SK-N-SH treated with all-trans-retinoic acid at 6 μM for 48 hours (cell line): ENCODE measurements at regions not wholly inside any gene's neighbourhood (a gene's known extent, or its start where the extent isn't known, plus 50 kb on each side); places are given as distances from the start of the nearest gene placed in this dataset.

ENCODE experiments used
- ATAC-seq: fragments of 200-7000 bp; cut with Tn5 transposase; 3 replicates; pipeline ENCODE4 v1.9.1; 2020; ENCODE audit warnings: mild to moderate bottlenecking, moderate library complexity
- ARNTL ChIP-seq: fragments of 450-650 bp; formaldehyde crosslinking; IDR thresholded peaks from 2 replicates; pipeline ENCODE4 v1.5.0; 2020; ENCODE audit warnings: low read depth, mild to moderate bottlenecking, moderate library complexity, borderline replicate concordance
- BACH2 ChIP-seq: fragments of 250-450 bp; sonication (Bioruptor Pico); IDR thresholded peaks from 2 replicates; pipeline ENCODE4 v1.9.0; 2021; ENCODE audit warnings: mild to moderate bottlenecking, borderline replicate concordance
- CSDC2 ChIP-seq: fragments of 250-450 bp; sonication (Bioruptor Pico); IDR thresholded peaks from 2 replicates; pipeline ENCODE4 v1.5.0; 2020; ENCODE audit warnings: mild to moderate bottlenecking, moderate library complexity
- ESRRG ChIP-seq: fragments of 250-450 bp; sonication (Bioruptor Pico); IDR thresholded peaks from 2 replicates; pipeline ENCODE4 v1.6.1; 2021; ENCODE audit warnings: mild to moderate bottlenecking
- ISL1 ChIP-seq: fragments of 250-450 bp; sonication (Bioruptor Pico); IDR thresholded peaks from 2 replicates; pipeline ENCODE4 v2.1.2; 2022; ENCODE audit warnings: mild to moderate bottlenecking, moderate library complexity
- OSR1 ChIP-seq: fragments of 250-450 bp; sonication (Bioruptor Pico); IDR thresholded peaks from 2 replicates; pipeline ENCODE4 v1.8.0; 2022; ENCODE audit warnings: moderate library complexity, mild to moderate bottlenecking, inconsistent platforms
- PPARA ChIP-seq: fragments of 250-450 bp; sonication (Bioruptor Pico); IDR thresholded peaks from 2 replicates; pipeline ENCODE4 v1.5.0; 2020; ENCODE audit warnings: mild to moderate bottlenecking, borderline replicate concordance
- RARB ChIP-seq: fragments of 250-450 bp; sonication (Bioruptor Pico); IDR thresholded peaks from 2 replicates; pipeline ENCODE4 v1.8.0; 2021; ENCODE audit warnings: mild to moderate bottlenecking, moderate library complexity
- SNAI2 ChIP-seq: fragments of 250-450 bp; sonication (Bioruptor Pico); IDR thresholded peaks from 2 replicates; pipeline ENCODE4 v1.5.0; 2020; ENCODE audit warnings: mild to moderate bottlenecking, moderate library complexity
- TCF4 ChIP-seq: fragments of 250-450 bp; sonication (Bioruptor Pico); IDR thresholded peaks from 2 replicates; pipeline ENCODE4 v1.8.0; 2021; ENCODE audit warnings: mild to moderate bottlenecking, moderate library complexity, borderline replicate concordance
- TOX ChIP-seq: fragments of 250-450 bp; sonication (Bioruptor Pico); IDR thresholded peaks from 2 replicates; pipeline ENCODE4 v1.8.0; 2021; ENCODE audit warnings: mild to moderate bottlenecking, moderate library complexity, borderline replicate concordance
- ZC3H10 ChIP-seq: fragments of 250-450 bp; sonication (Bioruptor Pico); IDR thresholded peaks from 2 replicates; pipeline ENCODE4 v1.5.1; 2021; ENCODE audit warnings: mild to moderate bottlenecking, moderate library complexity
- ZFP3 ChIP-seq: fragments of 250-450 bp; sonication (Bioruptor Pico); IDR thresholded peaks from 2 replicates; pipeline ENCODE4 v1.5.0; 2020; ENCODE audit warnings: mild to moderate bottlenecking, moderate library complexity
- ZFP30 ChIP-seq: fragments of 450-650 bp; formaldehyde crosslinking; IDR thresholded peaks from 2 replicates; pipeline ENCODE4 v1.5.0; 2022; ENCODE audit warnings: mild to moderate bottlenecking, moderate library complexity
- ZNF565 ChIP-seq: fragments of 450-650 bp; formaldehyde crosslinking; conservative IDR thresholded peaks from 2 replicates; pipeline ENCODE4 v1.5.0; 2020; ENCODE audit warnings: low read depth, mild to moderate bottlenecking, moderate library complexity
- ZNF70 ChIP-seq: fragments of 450-650 bp; formaldehyde crosslinking; IDR thresholded peaks from 2 replicates; pipeline ENCODE4 v1.5.0; 2020; ENCODE audit warnings: mild to moderate bottlenecking, moderate library complexity
- ZNF8 ChIP-seq: fragments of 450-650 bp; formaldehyde crosslinking; IDR thresholded peaks from 2 replicates; pipeline ENCODE4 v1.5.0; 2020; ENCODE audit warnings: mild to moderate bottlenecking, moderate library complexity
- TF ChIP-seq, protein P1 (sequence below): fragments of 250-450 bp; sonication (Bioruptor Pico); IDR thresholded peaks from 2 replicates; pipeline ENCODE4 v1.8.0; 2021; ENCODE audit warnings: low read depth, mild to moderate bottlenecking, moderate library complexity, borderline replicate concordance
- TF ChIP-seq, protein P2 (sequence below): fragments of 250-450 bp; sonication (Bioruptor Pico); IDR thresholded peaks from 2 replicates; pipeline ENCODE4 v1.5.1; 2021; ENCODE audit warnings: mild to moderate bottlenecking, moderate library complexity
- TF ChIP-seq, protein P3 (sequence below): fragments of 250-450 bp; sonication (Bioruptor Pico); IDR thresholded peaks from 2 replicates; pipeline ENCODE4 v1.5.0; 2020; ENCODE audit warnings: mild to moderate bottlenecking, moderate library complexity
- TF ChIP-seq, protein P4 (sequence below): fragments of 250-450 bp; sonication (Bioruptor Pico); IDR thresholded peaks from 2 replicates; pipeline ENCODE4 v1.5.1; 2020; ENCODE audit warnings: low read depth, mild to moderate bottlenecking, moderate library complexity

DNA sequence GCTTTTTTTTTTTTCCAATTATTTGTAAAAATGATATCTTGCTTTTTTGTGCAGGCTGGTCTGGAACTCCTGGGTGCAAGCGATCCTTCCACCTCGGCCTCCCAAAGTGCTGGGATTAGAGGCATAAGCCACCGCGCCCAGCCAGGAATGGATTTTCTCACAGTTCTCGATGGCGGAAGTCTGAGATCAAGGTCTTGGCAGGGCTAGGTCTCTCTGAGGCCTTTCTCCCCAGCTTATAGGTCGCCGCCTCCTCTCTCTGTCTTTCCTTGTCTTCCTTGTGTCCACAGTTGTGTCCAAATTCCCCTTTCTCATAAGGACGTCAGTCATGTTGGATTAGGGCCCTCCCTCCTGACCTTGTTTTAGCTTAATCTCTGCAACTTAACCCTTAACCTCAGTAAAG is 200.5 kb downstream of the UQCRFS1 start:
- ATAC-seq = no peak
- TF ChIP-seq, protein P1, sequence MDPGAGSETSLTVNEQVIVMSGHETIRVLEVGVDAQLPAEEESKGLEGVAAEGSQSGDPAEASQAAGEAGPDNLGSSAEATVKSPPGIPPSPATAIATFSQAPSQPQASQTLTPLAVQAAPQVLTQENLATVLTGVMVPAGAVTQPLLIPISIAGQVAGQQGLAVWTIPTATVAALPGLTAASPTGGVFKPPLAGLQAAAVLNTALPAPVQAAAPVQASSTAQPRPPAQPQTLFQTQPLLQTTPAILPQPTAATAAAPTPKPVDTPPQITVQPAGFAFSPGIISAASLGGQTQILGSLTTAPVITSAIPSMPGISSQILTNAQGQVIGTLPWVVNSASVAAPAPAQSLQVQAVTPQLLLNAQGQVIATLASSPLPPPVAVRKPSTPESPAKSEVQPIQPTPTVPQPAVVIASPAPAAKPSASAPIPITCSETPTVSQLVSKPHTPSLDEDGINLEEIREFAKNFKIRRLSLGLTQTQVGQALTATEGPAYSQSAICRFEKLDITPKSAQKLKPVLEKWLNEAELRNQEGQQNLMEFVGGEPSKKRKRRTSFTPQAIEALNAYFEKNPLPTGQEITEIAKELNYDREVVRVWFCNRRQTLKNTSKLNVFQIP = no peak
- TF ChIP-seq, protein P2, sequence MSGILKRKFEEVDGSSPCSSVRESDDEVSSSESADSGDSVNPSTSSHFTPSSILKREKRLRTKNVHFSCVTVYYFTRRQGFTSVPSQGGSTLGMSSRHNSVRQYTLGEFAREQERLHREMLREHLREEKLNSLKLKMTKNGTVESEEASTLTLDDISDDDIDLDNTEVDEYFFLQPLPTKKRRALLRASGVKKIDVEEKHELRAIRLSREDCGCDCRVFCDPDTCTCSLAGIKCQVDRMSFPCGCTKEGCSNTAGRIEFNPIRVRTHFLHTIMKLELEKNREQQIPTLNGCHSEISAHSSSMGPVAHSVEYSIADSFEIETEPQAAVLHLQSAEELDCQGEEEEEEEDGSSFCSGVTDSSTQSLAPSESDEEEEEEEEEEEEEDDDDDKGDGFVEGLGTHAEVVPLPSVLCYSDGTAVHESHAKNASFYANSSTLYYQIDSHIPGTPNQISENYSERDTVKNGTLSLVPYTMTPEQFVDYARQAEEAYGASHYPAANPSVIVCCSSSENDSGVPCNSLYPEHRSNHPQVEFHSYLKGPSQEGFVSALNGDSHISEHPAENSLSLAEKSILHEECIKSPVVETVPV (CRISPR knock-in tag) = no peak
- TF ChIP-seq ZFP30 (CRISPR knock-in tag) (no peak), ESRRG (CRISPR knock-in tag) (no peak), BACH2 (CRISPR knock-in tag) (no peak), ZNF8 (CRISPR knock-in tag) (no peak), ZC3H10 (no peak), TCF4 (CRISPR knock-in tag) (no peak), ZNF70 (CRISPR knock-in tag) (no peak), TOX (CRISPR knock-in tag) (no peak), ISL1 (no peak)
- TF ChIP-seq, protein P3, sequence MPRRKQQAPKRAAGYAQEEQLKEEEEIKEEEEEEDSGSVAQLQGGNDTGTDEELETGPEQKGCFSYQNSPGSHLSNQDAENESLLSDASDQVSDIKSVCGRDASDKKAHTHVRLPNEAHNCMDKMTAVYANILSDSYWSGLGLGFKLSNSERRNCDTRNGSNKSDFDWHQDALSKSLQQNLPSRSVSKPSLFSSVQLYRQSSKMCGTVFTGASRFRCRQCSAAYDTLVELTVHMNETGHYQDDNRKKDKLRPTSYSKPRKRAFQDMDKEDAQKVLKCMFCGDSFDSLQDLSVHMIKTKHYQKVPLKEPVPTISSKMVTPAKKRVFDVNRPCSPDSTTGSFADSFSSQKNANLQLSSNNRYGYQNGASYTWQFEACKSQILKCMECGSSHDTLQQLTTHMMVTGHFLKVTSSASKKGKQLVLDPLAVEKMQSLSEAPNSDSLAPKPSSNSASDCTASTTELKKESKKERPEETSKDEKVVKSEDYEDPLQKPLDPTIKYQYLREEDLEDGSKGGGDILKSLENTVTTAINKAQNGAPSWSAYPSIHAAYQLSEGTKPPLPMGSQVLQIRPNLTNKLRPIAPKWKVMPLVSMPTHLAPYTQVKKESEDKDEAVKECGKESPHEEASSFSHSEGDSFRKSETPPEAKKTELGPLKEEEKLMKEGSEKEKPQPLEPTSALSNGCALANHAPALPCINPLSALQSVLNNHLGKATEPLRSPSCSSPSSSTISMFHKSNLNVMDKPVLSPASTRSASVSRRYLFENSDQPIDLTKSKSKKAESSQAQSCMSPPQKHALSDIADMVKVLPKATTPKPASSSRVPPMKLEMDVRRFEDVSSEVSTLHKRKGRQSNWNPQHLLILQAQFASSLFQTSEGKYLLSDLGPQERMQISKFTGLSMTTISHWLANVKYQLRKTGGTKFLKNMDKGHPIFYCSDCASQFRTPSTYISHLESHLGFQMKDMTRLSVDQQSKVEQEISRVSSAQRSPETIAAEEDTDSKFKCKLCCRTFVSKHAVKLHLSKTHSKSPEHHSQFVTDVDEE (CRISPR knock-in tag) = no peak
- TF ChIP-seq, protein P4, sequence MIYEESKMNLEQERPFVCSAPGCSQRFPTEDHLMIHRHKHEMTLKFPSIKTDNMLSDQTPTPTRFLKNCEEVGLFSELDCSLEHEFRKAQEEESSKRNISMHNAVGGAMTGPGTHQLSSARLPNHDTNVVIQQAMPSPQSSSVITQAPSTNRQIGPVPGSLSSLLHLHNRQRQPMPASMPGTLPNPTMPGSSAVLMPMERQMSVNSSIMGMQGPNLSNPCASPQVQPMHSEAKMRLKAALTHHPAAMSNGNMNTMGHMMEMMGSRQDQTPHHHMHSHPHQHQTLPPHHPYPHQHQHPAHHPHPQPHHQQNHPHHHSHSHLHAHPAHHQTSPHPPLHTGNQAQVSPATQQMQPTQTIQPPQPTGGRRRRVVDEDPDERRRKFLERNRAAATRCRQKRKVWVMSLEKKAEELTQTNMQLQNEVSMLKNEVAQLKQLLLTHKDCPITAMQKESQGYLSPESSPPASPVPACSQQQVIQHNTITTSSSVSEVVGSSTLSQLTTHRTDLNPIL = no peak
- TF ChIP-seq, all 23 proteins: peak for 0

GRCh38 chr19:29010276-29010675 is 202.7 kb downstream of the UQCRFS1 start:
- no peak for ATAC-seq
- TF ChIP-seq TCF4 (CRISPR knock-in tag) (no peak), ZC3H10 (no peak)

DNA sequence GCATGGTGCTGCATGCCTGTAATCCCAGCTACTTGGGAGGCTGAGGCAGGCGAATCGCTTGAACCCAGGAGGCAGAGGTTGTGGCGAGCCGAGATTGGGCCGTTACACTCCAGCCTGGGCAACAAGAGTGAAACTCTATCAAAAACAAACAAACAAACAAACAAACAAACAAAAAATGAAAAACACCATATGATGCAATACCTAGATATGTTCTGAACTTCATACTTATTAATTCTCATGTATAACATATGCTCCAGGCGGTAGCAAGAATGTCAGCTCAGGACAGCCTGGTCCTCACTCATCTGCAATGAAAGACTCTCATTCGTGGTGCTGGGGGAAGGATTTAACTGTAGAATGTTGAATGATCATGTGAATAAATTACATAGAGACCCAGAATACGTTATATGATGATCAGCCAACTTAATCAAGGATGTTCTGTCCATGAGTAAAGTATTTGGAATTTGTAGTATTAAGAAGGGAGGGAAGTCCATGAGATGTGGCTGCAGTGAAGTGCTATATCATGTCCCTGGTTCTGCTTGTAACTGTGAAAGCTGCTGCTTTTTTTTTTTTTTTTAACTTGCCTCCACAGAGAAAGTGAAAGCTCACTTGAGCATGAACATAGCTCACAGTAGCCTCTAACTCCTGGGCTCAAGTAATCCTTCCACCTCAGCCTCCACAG is 206.8 kb downstream of the UQCRFS1 start:
- peak; percentile 52 for ATAC-seq
- TF ChIP-seq, protein P4 = no peak
- TF ChIP-seq ARNTL (CRISPR knock-in tag) (no peak), SNAI2 (CRISPR knock-in tag) (no peak), ZNF70 (CRISPR knock-in tag) (no peak)
- TF ChIP-seq, protein P3 (CRISPR knock-in tag) = no peak

DNA sequence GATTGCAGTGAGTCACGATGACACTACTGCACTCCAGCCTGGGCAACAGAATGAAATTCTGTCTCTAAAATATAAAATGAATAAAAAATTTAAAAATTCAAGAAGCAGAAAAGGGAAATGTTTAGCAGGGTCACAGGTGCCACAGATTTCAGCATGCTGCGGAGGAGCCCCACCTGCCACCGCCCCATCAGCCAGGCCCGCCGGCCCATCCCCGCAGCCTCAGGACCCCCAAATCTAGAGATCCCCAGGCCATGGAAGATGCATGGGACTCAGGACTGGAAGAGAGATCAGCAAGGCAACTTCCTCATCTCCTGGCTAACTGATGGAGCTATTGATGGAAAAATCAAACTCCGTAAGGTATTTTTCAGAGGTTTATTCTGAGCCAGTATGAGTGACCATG is 208.2 kb downstream of the UQCRFS1 start:
- ATAC-seq = no peak

More for the DNA sequence above, 208.2 kb downstream of the UQCRFS1 start:
- TF ChIP-seq ISL1 (no peak), CSDC2 (CRISPR knock-in tag) (no peak), OSR1 (CRISPR knock-in tag) (no peak), ARNTL (CRISPR knock-in tag) (no peak), BACH2 (CRISPR knock-in tag) (no peak), ZNF8 (CRISPR knock-in tag) (no peak), SNAI2 (CRISPR knock-in tag) (no peak), ZNF565 (no peak), RARB (CRISPR knock-in tag) (no peak), PPARA (no peak), ZFP3 (CRISPR knock-in tag) (no peak), ZFP30 (CRISPR knock-in tag) (no peak)
- TF ChIP-seq, protein P1 = no peak
